Choroid plexus epithelial cell (primary cell): ENCODE measurements at regions not wholly inside any gene's neighbourhood (a gene's known extent, or its start where the extent isn't known, plus 50 kb on each side); places are given as distances from the start of the nearest gene placed in this dataset.

Experiments used
- DNase-seq: peaks from one replicate; pipeline ENCODE4 v3.0.0-alpha.2; 2010; ENCODE audit warnings: low read depth
- H3K4me3 ChIP-seq: 2 replicates; pipeline ENCODE4 v1.5.1; 2011; ENCODE audit warnings: low read depth, mild to moderate bottlenecking, control low read depth, low read length, moderate library complexity
- CTCF ChIP-seq: conservative IDR thresholded peaks from 2 replicates; pipeline ENCODE4 v1.5.1; 2011; ENCODE audit warnings: low read depth, mild to moderate bottlenecking, control low read depth, inconsistent platforms, low read length, moderate library complexity

GRCh38 chr12:29844667-29845066, 60.9 kb upstream of the TMTC1 start:
- DNase-seq, result peak; percentile 39
- peak; percentile 17 for TF ChIP-seq CTCF
- H3K4me3 ChIP-seq, result no peak overlapping the region

- DNase-seq, result peak; percentile 22
- TF ChIP-seq CTCF, result no peak
- H3K4me3 ChIP-seq, result no peak overlapping the region
Measured at GRCh38 chr12:29843036-29843435, 59.3 kb upstream of the TMTC1 start.

DNA sequence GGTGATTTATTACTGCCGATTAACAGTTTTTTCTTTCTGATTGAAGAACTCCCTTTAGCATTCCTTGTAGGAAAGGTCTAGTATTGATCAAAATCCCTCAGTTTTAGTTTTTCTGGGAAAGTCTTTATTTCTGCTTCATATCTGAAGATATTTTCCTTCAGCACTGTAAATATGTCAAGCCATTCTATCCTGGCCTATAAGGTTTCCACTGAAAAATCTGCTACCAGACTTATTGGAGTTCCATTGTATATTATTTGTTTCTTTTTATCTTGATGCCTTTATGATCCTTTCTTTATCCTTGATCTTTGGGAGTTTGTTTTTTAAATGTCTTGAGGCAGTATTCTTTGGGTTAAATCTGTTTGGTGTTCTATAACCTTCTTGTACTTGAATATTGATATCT, 55.0 kb upstream of the TMTC1 start:
- TF ChIP-seq CTCF, result no peak

More for the DNA sequence above, 55.0 kb upstream of the TMTC1 start:
- no peak overlapping the region for H3K4me3 ChIP-seq
- no peak for DNase-seq
